GM18870 (cell line): ENCODE measurements at regions not wholly inside any gene's neighbourhood (a gene's known extent, or its start where the extent isn't known, plus 50 kb on each side); places are given as distances from the start of the nearest gene placed in this dataset.

Experiments
- ATAC-seq: cut with Tn5 transposase; IDR thresholded peaks from one replicate; pipeline ENCODE4 v1.9.1; 2021; ENCODE audit warnings: moderate library complexity; ENCODE audit not compliant: unreplicated experiment

GRCh38 chr2:180324182-180324581 is 317.1 kb upstream of the CWC22 start:
- ATAC-seq: no peak

DNA sequence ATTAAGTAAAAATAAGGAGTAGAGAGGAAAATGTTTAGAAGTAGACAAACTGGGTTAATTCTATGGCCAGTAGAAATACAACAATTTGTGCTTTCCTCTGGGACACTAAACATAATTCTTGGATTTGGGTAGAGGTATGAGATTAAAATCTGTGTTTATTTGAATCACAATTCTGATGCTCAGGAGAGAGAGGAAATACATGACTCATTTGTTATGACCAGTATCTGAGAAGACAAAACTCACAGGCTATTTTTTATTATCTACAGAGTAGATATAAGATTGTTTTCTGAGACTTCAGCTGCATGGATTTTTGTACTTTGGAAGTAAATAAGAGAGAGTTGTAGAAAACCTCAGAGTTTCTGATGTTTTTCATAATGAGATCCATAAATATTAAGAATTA is 315.7 kb upstream of the CWC22 start:
- no peak for ATAC-seq

DNA sequence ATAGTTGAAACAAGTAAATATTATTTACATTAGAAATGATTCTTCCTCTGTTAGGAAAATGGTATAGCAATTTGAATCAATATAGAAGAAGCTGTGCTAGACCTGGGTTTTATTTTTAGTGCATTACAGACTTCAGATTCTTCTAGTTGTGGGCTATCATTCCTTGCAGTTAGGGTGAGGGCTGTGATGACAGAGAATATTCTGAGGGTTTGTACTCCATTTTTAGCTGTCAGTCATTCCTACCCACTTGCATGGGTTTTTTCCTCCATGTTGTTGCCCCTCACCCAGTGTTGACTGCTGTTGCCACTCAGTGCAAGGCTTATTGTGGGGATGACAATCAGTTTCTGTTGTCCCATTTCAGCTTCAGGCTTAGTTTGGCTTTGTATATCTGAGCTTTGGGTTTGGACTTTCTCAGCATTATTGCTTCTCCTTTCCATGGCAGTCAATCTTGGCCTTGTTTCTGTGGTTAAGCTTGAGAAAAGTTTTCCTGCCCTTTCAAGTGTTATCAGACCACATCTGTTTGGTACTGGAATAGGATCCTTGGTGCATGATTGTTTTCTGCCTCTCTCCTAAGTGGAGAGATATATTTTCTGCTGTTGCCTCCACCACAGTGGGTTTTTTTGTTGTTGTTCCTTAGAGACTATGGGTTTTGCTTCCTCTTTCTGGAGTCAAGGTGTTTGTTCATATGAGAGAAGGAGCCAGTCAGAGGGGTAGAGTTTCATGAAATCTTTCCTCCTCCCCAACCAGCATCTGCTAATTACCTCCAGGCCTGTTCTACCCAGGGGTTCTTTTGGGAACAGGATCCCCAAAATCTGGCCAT is 312.7 kb upstream of the CWC22 start:
- peak; percentile 86 for ATAC-seq

GRCh38 chr2:180314086-180314485 is 307.0 kb upstream of the CWC22 start:
- no peak for ATAC-seq

GRCh38 chr2:180312542-180312941 is 305.4 kb upstream of the CWC22 start:
- ATAC-seq: no peak

DNA sequence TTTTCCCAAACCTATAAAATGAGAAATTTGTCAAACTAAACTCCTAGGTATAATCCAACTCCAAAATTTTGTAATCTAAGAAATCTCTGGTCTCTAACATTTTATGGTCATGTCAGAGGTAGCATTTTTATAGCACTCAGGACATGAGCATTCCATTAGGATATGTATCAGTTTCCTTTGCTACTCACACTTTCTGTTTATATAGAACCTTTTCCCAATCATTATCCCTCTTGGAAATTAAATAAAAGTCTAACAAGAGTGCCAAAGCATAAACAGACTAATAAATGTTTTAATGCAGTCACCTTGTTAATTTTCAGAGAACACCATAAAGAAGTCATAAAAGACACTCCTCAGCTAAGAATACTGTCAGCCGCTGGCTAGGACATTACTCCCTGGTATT is 300.0 kb upstream of the CWC22 start:
- ATAC-seq: no peak

DNA sequence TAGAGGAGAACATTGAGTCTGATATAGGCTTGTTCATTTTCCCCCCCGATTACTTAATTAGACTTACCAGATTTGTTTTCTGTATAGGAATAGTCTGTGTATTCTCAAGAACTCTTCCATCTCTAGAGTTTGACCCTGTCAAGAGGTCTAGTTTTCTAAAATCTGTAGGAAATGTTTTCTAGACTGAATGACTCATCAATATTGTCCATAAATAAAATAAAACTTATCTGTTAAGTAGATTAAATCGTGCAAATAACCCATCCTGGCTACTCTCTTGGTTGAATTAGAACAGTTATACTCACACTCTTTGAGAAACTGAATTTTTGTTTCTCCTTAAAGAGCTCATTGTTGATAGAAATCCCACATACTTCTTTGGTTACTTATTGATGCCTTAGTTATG is 299.2 kb upstream of the CWC22 start:
- no peak for ATAC-seq

GRCh38 chr2:180291552-180292421 is 284.7 kb upstream of the CWC22 start:
- no peak for ATAC-seq

DNA sequence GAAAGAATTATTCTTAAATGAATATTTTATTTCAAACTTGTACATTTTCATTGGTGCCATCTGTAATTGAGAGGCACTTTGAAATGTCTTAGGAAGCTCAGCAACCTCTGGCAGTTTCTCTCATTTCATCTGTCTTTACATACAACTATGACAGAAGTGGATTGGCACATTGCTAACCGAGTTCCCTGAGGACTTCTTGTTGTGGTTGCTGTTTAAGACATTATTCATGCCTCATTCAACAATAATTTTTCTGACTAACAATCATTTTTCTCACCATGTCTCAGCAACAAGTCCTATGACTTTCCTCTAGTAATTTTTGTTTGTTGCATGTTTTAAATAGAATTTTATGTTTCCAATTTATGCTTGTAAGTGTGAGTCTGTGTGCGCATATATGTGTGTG is 284.0 kb upstream of the CWC22 start:
- no peak for ATAC-seq

- no peak for ATAC-seq
Observed at GRCh38 chr2:180289627-180290026, 282.5 kb upstream of the CWC22 start.

DNA sequence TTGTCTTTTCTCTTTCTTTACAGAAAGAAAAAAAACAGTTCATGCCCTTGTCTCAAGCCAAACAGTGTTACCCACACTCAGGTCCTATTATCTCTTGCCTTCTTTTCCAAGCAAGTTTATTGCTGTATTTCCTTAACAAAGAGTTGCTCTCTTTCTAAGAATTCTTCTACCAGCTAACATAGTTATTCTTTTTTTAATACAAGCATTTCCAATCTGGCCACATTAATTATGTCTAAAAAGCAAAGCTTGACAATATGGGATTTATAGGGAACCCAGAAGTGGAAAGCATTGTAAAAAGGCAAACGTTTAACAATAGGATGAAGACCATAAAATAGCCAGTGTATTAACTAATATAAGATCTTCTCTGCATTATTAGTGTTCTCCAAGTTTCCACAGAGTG is 272.5 kb upstream of the CWC22 start:
- no peak for ATAC-seq

DNA sequence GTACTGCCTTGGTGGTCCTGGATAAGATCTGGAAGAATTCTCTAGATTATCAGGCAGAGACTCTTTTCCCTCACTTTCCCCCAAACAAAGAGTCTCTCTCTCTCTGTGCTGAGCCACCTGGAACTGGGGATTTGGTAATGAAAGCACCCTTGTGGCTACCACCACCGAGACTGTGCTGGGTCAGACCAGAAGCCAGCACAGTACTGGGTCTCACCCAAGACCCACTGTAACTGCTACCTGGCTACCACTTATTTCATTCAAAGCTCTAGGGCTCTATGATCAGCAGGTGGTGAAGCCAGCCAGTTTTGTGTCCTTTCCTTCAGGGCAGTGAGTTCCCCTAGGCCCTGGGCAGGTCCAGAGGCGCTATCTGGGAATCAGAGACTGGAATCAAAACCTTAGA is 269.6 kb upstream of the CWC22 start:
- ATAC-seq: no peak

- ATAC-seq: no peak
Observed at GRCh38 chr2:180268006-180268405, 260.9 kb upstream of the CWC22 start.

DNA sequence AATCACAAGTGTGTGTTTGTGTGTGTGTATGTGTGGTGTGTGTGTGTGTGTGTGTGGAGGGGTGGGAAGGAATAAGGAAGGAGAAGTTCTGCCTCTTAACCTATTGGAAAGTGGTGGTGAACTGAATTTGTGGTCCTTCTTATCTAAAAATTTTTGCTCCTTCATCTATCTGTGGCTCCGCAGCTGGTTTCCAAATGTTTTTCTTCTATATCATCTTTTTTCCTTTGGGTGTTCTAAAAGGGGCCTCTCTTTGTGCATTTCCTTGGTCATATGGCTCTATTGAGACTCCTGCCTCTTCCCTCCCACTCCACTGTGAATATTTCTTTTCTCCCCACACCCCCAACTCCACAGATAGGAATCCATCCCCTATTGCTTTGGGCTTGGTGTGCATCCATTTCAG is 254.9 kb upstream of the CWC22 start:
- no peak for ATAC-seq

DNA sequence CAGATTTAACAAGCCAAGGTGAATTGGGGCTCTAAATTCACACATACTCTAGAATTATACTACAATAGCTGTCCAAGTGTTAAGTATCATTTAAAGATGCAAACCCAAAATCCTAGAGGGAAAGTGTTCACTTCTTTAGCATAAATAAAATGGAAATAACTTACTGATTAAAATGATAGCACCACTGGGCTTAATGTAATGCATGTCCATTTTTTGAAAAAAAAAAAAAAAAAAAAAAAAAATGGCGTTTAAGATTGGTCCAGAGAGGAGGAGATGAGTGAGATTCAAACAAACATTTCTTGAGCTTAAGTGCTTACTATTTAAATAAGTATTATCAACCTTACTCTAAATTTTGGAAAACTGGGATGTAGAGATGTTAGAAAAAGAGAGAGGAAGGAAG is 251.5 kb upstream of the CWC22 start:
- ATAC-seq: no peak

GRCh38 chr2:180258041-180258537 is 251.0 kb upstream of the CWC22 start:
- ATAC-seq: no peak

DNA sequence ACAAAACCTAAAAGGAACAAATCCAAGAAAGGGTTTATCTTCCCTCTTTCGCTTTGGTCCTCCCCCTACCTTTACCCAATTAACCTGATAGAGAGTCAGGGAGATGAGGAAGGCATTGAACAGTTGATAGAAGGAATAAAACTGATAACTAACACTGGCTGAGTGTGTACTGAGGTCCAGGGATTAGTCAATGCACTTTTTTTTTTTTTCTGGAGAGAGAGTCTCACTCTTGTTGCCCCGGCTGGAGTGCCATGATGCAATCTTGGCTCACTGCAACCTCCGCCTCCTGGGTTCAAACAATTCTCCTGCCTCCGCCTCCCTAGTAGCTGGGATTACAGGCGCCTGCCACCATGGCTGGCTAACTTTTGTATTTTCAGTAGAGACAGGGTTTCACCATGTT is 250.2 kb upstream of the CWC22 start:
- no peak for ATAC-seq

- ATAC-seq: no peak
Observed at GRCh38 chr2:180255981-180256380, 248.9 kb upstream of the CWC22 start.

- no peak for ATAC-seq
Observed at GRCh38 chr2:180254872-180255271, 247.8 kb upstream of the CWC22 start.

GRCh38 chr2:180247658-180248057 is 240.6 kb upstream of the CWC22 start:
- no peak for ATAC-seq

DNA sequence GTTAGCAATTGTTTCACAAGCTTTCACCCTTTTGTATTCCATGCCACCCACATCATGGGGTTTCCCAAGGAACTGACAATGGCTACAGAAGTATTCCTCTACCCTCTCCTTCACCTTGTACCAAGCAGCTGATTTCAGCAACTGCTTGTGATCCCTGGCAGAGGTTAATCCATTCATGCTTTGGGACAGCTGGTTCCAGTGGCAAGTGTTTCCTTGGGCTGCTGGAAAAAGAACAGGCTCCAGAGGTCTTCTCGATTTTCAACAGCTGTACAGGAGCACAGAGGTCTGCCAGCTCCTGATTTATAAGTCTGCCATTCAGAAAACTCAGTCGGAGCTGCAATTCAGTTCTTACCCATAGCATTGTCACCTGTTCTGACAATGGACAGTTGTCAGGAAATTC is 239.2 kb upstream of the CWC22 start:
- ATAC-seq: no peak

DNA sequence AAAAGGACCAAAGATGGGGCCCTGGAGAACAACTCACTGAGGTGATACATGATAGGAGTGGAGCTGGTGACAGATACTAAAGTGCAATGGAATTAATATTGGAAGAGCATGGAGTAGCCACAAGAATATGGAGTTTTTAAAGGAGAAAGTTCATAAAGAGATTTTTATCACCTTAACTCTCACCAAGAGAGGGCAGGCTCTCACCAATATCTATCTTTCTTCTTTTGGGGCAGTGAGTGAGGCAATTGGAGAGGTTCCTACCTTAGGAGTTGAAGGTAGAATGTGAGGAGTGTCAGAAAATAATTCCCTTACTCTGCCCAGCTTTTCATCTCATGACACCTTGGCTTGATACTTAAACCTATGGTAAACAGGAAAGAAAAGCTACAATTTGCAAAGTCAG is 233.7 kb upstream of the CWC22 start:
- ATAC-seq: no peak
